ENCODE measurements at regions not wholly inside any gene's neighbourhood (a gene's known extent, or its start where the extent isn't known, plus 50 kb on each side); places are given as distances from the start of the nearest gene placed in this dataset.

DNA sequence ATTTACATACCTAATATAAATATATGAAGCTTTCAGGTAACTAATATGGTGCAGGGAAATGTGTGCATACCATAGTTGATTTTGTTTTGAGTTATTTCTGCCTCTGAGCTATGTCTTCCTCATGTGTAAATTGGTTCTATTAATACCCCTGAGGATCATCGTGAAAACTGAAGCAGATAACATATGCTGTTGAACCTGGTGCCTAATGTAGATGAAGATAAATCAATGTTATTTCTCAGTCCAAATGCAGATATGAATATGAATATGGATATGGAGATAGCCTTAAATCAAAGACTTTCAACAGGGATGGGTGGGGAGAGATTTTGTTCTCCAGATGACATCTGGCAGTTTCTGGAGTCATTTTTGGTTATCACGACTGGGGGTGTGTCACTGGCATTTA is 122.3 kb upstream of the ANKRD30A start:
- no peak for TF ChIP-seq POLR2AphosphoS5 (IDR thresholded peaks at IDR 0.05)
- no peak for TF ChIP-seq EP300 (IDR thresholded peaks at IDR 0.05)
